ENCODE measurements at regions not wholly inside any gene's neighbourhood (a gene's known extent, or its start where the extent isn't known, plus 50 kb on each side); places are given as distances from the start of the nearest gene placed in this dataset.

DNA sequence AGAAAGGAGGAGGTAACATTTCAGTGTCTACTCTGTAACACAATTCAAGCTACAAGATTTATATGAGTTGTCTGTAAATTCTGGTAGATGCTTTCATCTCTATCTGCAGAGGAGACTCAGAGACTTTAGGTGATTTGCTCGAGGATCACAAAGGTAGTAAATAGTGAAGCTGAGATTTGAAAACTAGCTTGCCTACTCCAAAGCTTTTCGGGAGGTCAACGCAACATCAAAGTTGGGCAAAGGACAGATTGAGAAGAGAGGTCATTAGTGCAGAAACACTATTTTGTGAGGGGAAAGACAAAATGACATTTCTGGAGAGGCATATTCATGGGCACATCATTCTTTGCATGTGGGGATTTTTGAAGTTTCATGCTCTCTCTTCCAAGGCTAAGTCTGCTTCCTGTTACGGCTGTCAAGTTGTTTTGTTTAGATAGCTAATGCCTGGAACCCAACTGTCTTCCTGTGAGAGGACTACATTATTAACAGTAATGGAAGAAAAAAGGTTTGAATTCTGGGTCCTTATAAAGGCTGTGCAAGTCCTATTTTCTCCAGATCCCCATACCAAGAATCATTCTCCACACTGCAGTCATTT, 413.5 kb upstream of the ZNF462 start:
- no peaks in the 10 kb centered on the region for H3K79me2 ChIP-seq (replicated peaks; ENCODE audit: insufficient read depth, low read length)
- H3K36me3 ChIP-seq (ENCODE audit: insufficient read depth, low read length): no peaks in the 10 kb centered on the region
- H3K27ac ChIP-seq (ENCODE audit: low read length): no peak overlapping the region
- H3K9ac ChIP-seq (ENCODE audit: low read length): no peak overlapping the region
- H2AFZ ChIP-seq (ENCODE audit: low read depth, low read length): no peak overlapping the region
- H3K27me3 ChIP-seq (ENCODE audit: insufficient read depth, low read depth, low read length): no peaks in the 10 kb centered on the region
- no peaks in the 10 kb centered on the region for H4K20me1 ChIP-seq (ENCODE audit: insufficient read depth)
- no peak overlapping the region for H3K4me3 ChIP-seq (ENCODE audit: low read length)
- no peak overlapping the region for H3K4me2 ChIP-seq (ENCODE audit: low read length)
- H3F3A ChIP-seq (ENCODE audit: insufficient read depth, low read length, poor library complexity, severe bottlenecking): no peaks in the 10 kb centered on the region
- H3K9me2 ChIP-seq (ENCODE audit: insufficient read depth, low read length): no peaks in the 10 kb centered on the region
- TF ChIP-seq EZH2 (IDR thresholded peaks at IDR 0.05; ENCODE audit: borderline replicate concordance, insufficient read depth, low read length, poor library complexity, severe bottlenecking) (no peak), TAF1 (IDR thresholded peaks at IDR 0.05; ENCODE audit: low read depth) (no peak), EP300 (conservative IDR thresholded peaks at IDR 0.05; ENCODE audit: poor library complexity, severe bottlenecking) (no peak), POLR2AphosphoS5 (IDR thresholded peaks at IDR 0.05) (no peak)
- no peaks in the 10 kb centered on the region for H3K9me3 ChIP-seq (ENCODE audit: low read length)

DNA sequence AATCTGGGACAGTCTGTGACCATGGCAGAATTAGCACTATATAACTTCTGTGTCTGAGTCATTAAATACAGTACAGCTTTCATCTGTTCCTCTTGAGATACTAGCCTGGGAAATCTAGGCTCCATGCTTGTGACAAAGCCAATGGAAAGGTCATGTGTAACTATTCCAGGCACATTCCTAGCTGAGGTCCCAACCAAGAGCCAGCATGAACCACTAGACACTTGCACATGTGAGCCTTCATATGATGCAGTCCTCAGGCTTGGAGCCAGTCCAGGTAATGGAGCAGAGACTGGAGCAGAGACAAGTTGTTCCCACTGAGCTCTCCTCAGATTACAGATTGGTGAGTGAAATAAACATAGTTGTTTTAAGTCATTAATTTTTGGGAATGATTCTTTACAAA, 412.4 kb upstream of the ZNF462 start:
- Histone ChIP-seq H2AFZ (ENCODE audit: low read depth, low read length) (no peak overlapping the region), H3K9me3 (ENCODE audit: low read length) (no peaks in the 10 kb centered on the region), H3K4me2 (ENCODE audit: low read length) (no peak overlapping the region), H3K9ac (ENCODE audit: low read length) (no peak overlapping the region), H3K4me3 (ENCODE audit: low read length) (no peak overlapping the region), H3K79me2 (replicated peaks; ENCODE audit: insufficient read depth, low read length) (no peaks in the 10 kb centered on the region), H3K9me2 (ENCODE audit: insufficient read depth, low read length) (no peaks in the 10 kb centered on the region), H4K20me1 (ENCODE audit: insufficient read depth) (no peaks in the 10 kb centered on the region), H3K36me3 (ENCODE audit: insufficient read depth, low read length) (no peaks in the 10 kb centered on the region), H3K27ac (ENCODE audit: low read length) (no peak overlapping the region), H3K27me3 (ENCODE audit: insufficient read depth, low read depth, low read length) (no peaks in the 10 kb centered on the region), H3F3A (ENCODE audit: insufficient read depth, low read length, poor library complexity, severe bottlenecking) (no peaks in the 10 kb centered on the region)
- no peak for TF ChIP-seq MXI1 (conservative IDR thresholded peaks at IDR 0.05; ENCODE audit: poor library complexity, severe bottlenecking)
- TF ChIP-seq, protein P1, sequence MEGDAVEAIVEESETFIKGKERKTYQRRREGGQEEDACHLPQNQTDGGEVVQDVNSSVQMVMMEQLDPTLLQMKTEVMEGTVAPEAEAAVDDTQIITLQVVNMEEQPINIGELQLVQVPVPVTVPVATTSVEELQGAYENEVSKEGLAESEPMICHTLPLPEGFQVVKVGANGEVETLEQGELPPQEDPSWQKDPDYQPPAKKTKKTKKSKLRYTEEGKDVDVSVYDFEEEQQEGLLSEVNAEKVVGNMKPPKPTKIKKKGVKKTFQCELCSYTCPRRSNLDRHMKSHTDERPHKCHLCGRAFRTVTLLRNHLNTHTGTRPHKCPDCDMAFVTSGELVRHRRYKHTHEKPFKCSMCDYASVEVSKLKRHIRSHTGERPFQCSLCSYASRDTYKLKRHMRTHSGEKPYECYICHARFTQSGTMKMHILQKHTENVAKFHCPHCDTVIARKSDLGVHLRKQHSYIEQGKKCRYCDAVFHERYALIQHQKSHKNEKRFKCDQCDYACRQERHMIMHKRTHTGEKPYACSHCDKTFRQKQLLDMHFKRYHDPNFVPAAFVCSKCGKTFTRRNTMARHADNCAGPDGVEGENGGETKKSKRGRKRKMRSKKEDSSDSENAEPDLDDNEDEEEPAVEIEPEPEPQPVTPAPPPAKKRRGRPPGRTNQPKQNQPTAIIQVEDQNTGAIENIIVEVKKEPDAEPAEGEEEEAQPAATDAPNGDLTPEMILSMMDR (IDR thresholded peaks at IDR 0.05; ENCODE audit: poor library complexity, severe bottlenecking): no peak
- no peak for TF ChIP-seq SMC3 (conservative IDR thresholded peaks at IDR 0.05; ENCODE audit: poor library complexity)
- no peak for TF ChIP-seq EZH2 (IDR thresholded peaks at IDR 0.05; ENCODE audit: borderline replicate concordance, insufficient read depth, low read length, poor library complexity, severe bottlenecking)
- TF ChIP-seq POLR2AphosphoS5 (IDR thresholded peaks at IDR 0.05): no peak
- TF ChIP-seq EP300 (conservative IDR thresholded peaks at IDR 0.05; ENCODE audit: poor library complexity, severe bottlenecking): no peak
- no peak for TF ChIP-seq TAF1 (IDR thresholded peaks at IDR 0.05; ENCODE audit: low read depth)

DNA sequence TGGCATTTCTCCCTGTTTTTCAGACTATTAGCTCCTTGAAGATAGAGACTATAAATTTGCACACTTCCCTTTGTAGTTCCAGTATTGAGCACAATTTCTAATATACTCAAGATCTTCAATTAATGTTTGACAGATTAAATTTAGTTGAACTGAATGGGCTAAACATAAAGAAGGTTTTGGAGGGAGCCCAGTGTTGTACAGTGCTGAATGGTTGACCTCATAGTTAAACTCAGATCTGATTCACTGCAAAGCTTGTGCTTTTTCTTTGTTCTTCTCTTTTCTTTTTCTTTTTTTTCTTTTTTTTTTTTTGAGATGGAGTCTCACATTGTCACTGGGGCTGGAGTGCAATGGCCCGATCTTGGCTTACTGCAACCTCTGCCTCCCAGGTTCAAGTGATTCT, 411.7 kb upstream of the ZNF462 start:
- Histone ChIP-seq H3K4me2 (ENCODE audit: low read length) (no peak overlapping the region), H3F3A (ENCODE audit: insufficient read depth, low read length, poor library complexity, severe bottlenecking) (no peaks in the 10 kb centered on the region), H2AFZ (ENCODE audit: low read depth, low read length) (no peak overlapping the region), H3K9me2 (ENCODE audit: insufficient read depth, low read length) (no peaks in the 10 kb centered on the region), H4K20me1 (ENCODE audit: insufficient read depth) (no peaks in the 10 kb centered on the region), H3K9ac (ENCODE audit: low read length) (no peak overlapping the region), H3K79me2 (replicated peaks; ENCODE audit: insufficient read depth, low read length) (no peaks in the 10 kb centered on the region), H3K36me3 (ENCODE audit: insufficient read depth, low read length) (no peaks in the 10 kb centered on the region), H3K4me3 (ENCODE audit: low read length) (no peak overlapping the region), H3K27ac (ENCODE audit: low read length) (no peak overlapping the region), H3K9me3 (ENCODE audit: low read length) (no peaks in the 10 kb centered on the region), H3K27me3 (ENCODE audit: insufficient read depth, low read depth, low read length) (no peaks in the 10 kb centered on the region)
- no peak for TF ChIP-seq RAD21 (conservative IDR thresholded peaks at IDR 0.05)
- TF ChIP-seq EP300 (conservative IDR thresholded peaks at IDR 0.05; ENCODE audit: poor library complexity, severe bottlenecking): no peak
- TF ChIP-seq MXI1 (conservative IDR thresholded peaks at IDR 0.05; ENCODE audit: poor library complexity, severe bottlenecking): no peak
- no peak for TF ChIP-seq SMC3 (conservative IDR thresholded peaks at IDR 0.05; ENCODE audit: poor library complexity)
- TF ChIP-seq, protein P2, sequence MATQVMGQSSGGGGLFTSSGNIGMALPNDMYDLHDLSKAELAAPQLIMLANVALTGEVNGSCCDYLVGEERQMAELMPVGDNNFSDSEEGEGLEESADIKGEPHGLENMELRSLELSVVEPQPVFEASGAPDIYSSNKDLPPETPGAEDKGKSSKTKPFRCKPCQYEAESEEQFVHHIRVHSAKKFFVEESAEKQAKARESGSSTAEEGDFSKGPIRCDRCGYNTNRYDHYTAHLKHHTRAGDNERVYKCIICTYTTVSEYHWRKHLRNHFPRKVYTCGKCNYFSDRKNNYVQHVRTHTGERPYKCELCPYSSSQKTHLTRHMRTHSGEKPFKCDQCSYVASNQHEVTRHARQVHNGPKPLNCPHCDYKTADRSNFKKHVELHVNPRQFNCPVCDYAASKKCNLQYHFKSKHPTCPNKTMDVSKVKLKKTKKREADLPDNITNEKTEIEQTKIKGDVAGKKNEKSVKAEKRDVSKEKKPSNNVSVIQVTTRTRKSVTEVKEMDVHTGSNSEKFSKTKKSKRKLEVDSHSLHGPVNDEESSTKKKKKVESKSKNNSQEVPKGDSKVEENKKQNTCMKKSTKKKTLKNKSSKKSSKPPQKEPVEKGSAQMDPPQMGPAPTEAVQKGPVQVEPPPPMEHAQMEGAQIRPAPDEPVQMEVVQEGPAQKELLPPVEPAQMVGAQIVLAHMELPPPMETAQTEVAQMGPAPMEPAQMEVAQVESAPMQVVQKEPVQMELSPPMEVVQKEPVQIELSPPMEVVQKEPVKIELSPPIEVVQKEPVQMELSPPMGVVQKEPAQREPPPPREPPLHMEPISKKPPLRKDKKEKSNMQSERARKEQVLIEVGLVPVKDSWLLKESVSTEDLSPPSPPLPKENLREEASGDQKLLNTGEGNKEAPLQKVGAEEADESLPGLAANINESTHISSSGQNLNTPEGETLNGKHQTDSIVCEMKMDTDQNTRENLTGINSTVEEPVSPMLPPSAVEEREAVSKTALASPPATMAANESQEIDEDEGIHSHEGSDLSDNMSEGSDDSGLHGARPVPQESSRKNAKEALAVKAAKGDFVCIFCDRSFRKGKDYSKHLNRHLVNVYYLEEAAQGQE (IDR thresholded peaks at IDR 0.05; ENCODE audit: borderline replicate concordance): no peak
- TF ChIP-seq TAF1 (IDR thresholded peaks at IDR 0.05; ENCODE audit: low read depth): no peak
- no peak for TF ChIP-seq EZH2 (IDR thresholded peaks at IDR 0.05; ENCODE audit: borderline replicate concordance, insufficient read depth, low read length, poor library complexity, severe bottlenecking)
- no peak for TF ChIP-seq POLR2AphosphoS5 (IDR thresholded peaks at IDR 0.05)
- TF ChIP-seq, protein P1 (IDR thresholded peaks at IDR 0.05; ENCODE audit: poor library complexity, severe bottlenecking): no peak

Data from neural cell (in vitro differentiated cells).